NCI-H2196 treated with DMSO at 0.1 percent for 48 hours (cell line): ENCODE measurements at regions not wholly inside any gene's neighbourhood (a gene's known extent, or its start where the extent isn't known, plus 50 kb on each side); places are given as distances from the start of the nearest gene placed in this dataset.
"Not testable (repeated sequence)": the region's sequence is repeated elsewhere in the genome, so short reads cannot be mapped to it uniquely, and the experiment has no call there.

Experiments
- DNase-seq: peaks from one replicate; lab custom pipeline; 2025; ENCODE audit not compliant: unreplicated experiment; lab: John Stamatoyannopoulos, UW

GRCh38 chr4:156328882-156329281, 375.2 kb upstream of the CTSO start:
- DNase-seq: no peak

GRCh38 chr4:156326246-156326645, 372.6 kb upstream of the CTSO start:
- DNase-seq: no peak

GRCh38 chr4:156322592-156322991, 368.9 kb upstream of the CTSO start:
- no peak for DNase-seq

- no peak for DNase-seq
Measured at GRCh38 chr4:156321203-156321602, 367.5 kb upstream of the CTSO start.

GRCh38 chr4:156313497-156313896, 359.8 kb upstream of the CTSO start:
- DNase-seq: no peak

- no peak for DNase-seq
Measured at GRCh38 chr4:156312261-156312847, 358.7 kb upstream of the CTSO start.

GRCh38 chr4:156309031-156309430, 355.4 kb upstream of the CTSO start:
- DNase-seq: no peak

GRCh38 chr4:156303708-156304107, 350.0 kb upstream of the CTSO start:
- DNase-seq: no peak

GRCh38 chr4:156298230-156298629, 344.6 kb upstream of the CTSO start:
- peak; percentile 36 for DNase-seq

- DNase-seq: no peak
Measured at GRCh38 chr4:156295676-156296195, 342.1 kb upstream of the CTSO start.

- no peak for DNase-seq
Measured at GRCh38 chr4:156294577-156294976, 340.9 kb upstream of the CTSO start.

GRCh38 chr4:156293657-156294297, 340.1 kb upstream of the CTSO start:
- no peak for DNase-seq

GRCh38 chr4:156291317-156291716, 337.7 kb upstream of the CTSO start:
- no peak for DNase-seq

GRCh38 chr4:156290811-156291210, 337.1 kb upstream of the CTSO start:
- no peak for DNase-seq

- DNase-seq: not testable (repeated sequence)
Measured at GRCh38 chr4:156290026-156290425, 336.4 kb upstream of the CTSO start.

GRCh38 chr4:156280686-156281085, 327.0 kb upstream of the CTSO start:
- DNase-seq: no peak

- no peak for DNase-seq
Measured at GRCh38 chr4:156265407-156265806, 311.7 kb upstream of the CTSO start.

GRCh38 chr4:156261230-156261629, 307.6 kb upstream of the CTSO start:
- no peak for DNase-seq

GRCh38 chr4:156255230-156256007, 301.8 kb upstream of the CTSO start:
- peak; percentile 2 for DNase-seq

GRCh38 chr4:156252358-156252921, 298.8 kb upstream of the CTSO start:
- DNase-seq: no peak

GRCh38 chr4:156251373-156252065, 297.9 kb upstream of the CTSO start:
- no peak for DNase-seq
